GM18873 (cell line): ENCODE measurements at regions not wholly inside any gene's neighbourhood (a gene's known extent, or its start where the extent isn't known, plus 50 kb on each side); places are given as distances from the start of the nearest gene placed in this dataset.

Experiments used
- ATAC-seq: cut with Tn5 transposase; IDR thresholded peaks from one replicate; pipeline ENCODE4 v1.9.1; 2021; ENCODE audit warnings: mild to moderate bottlenecking, moderate library complexity, moderate number of reproducible peaks; ENCODE audit not compliant: unreplicated experiment, low FRiP score

- ATAC-seq, result no peak
Measured at GRCh38 chr10:78262860-78263259, 229.2 kb downstream of the RPS24 start.

- ATAC-seq, result no peak
Measured at GRCh38 chr10:78263521-78263988, 229.9 kb downstream of the RPS24 start.

DNA sequence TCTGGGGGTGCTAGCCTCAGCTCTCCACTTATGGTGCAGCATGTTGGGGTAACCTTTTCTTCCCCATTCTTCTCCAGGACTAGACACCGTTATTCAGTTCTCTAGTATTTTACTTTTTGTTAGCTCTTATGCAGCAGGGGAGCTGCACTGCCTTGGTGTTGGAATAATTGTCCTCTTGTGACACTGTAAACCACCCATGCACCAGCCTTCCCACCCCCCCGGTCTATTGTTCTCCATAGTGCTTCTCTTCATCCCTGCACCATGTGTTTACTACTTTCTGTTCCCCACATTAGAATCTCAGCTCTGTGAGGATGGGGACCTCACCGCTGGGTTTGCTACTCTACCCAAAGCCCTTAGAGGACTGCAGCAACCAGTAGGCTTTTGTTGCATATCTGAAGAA, 230.7 kb downstream of the RPS24 start:
- ATAC-seq, result no peak

- no peak for ATAC-seq
Measured at GRCh38 chr10:78266741-78267469, 233.2 kb downstream of the RPS24 start.

- ATAC-seq, result no peak
Measured at GRCh38 chr10:78267598-78267997, 233.9 kb downstream of the RPS24 start.

- no peak for ATAC-seq
Measured at GRCh38 chr10:78269060-78269459, 235.4 kb downstream of the RPS24 start.

DNA sequence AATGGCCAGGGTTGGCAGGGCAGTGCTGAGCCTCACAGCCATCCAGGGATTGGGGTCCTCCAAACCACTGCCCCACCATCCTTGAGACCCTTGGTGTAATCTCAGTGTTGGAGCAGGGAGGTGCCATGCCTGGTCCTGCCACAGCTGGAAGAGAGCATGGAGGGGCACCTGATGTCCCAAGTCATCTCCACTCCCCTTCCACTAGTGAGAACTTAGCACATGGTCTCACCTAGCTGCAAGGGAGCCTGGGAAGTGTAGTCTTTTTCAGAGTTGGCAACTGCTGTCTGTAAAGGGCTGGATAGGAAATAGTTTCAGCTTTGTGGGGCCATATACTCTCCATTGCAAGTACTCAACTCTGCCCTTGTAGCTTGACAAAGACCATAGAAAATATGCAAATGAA, 238.7 kb downstream of the RPS24 start:
- no peak for ATAC-seq

DNA sequence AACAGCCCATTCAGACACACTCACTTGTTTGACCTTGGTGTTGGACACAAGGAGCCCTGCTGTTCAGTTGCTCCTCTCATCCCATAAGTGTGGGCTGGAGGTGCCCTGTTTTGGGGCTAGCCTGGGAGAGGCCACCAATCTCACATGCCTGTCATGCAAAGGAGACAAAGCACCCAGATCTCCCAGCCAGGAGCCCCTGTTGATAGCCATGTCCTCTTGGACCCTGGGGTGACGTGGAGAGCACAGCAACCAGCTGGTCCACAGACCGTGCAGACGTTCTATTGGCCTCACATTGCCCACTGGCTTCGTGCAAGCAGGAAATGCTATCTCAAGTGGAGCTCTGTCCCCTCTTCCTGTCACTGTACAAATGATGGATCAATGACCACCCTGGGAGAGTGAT, 240.8 kb downstream of the RPS24 start:
- no peak for ATAC-seq

- no peak for ATAC-seq
Measured at GRCh38 chr10:78276139-78276538, 242.5 kb downstream of the RPS24 start.

- ATAC-seq, result no peak
Measured at GRCh38 chr10:78277314-78278057, 243.8 kb downstream of the RPS24 start.

DNA sequence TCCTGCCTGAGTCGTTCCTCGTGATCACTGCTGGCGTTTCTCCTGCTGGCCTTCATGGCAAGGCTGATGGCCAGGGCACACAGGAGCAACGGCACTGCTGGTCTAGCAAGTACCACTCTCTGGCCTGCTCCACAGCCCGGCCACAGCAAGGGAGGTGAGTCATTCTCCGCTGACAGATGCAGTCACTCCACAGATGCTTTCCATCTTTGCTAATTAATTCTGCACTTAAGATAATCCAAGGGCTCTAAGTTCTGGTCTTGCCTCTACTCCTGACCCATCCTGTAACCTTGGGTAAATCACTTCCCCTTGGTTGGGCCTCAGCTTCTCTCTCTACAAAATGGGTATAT, 244.4 kb downstream of the RPS24 start:
- no peak for ATAC-seq

GRCh38 chr10:78279756-78280155, 246.1 kb downstream of the RPS24 start:
- ATAC-seq, result no peak

DNA sequence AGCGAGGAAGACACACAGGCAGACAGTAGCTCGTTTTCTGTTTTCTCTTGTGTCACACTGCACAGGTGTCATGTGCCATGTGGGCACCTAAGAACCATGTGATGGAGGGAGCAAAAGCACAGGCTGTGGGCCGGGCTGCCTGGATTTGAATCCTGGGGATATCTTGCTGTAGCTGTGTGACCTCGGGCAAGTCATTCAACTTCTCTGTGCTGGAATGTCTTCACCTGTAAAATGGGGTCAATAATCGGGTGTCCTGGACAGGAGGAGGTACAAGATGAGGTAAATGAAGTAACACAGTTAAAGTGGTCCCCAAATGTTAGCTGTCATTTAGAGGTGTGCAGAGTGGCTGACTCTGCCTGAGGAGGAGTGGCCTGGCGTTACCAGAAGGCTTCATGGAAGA, 246.9 kb downstream of the RPS24 start:
- no peak for ATAC-seq

- ATAC-seq, result no peak
Measured at GRCh38 chr10:78281627-78282026, 248.0 kb downstream of the RPS24 start.

DNA sequence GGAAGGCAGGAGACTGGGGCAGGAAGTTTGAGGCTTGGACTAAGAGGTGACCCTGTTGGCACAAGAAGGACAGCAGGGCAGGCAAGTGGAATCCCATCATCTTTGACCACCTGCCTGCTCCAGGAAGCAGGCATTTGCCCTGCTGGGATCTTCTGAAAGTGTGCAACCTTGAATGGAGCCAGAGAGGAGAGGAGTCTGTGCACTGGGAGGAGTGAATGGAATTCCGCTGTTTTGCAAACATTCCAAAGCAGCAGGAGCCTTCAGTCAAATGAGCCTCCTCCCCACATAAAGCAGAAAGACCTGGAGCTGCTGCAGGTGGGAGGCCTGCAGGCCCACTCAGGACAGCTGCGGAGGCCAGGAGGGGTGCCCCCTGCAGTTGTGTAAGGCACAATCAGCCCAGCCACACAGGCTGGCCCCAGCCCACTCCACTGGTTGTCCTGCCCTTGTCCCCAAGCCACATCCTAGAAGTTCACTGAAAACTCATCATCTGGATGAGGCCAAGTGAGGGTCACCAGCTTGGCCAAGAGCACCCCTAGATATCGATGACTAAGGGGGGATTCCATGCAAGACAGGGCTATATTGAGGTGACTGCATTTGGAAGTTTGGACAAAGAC, 249.5 kb downstream of the RPS24 start:
- ATAC-seq, result no peak

- ATAC-seq, result no peak
Measured at GRCh38 chr10:78284381-78284780, 250.7 kb downstream of the RPS24 start.

DNA sequence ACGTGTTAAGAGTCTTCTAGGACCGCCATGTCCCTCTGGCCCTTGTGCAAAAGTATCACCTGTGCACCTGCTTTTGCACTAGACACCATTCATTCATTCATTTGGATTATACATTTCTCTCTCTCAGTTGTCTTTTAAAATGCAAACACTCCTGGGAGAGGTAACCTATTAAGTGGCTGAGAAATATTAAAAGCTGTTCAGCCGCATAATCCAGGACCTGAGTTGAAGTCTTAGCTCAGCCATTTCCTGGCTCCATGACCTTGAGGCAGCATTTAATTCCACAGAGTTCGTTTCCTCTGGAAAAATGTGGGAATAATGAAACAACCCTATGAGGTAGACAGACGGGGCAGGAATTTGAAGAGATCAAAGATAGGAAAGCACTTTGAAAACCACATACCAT, 251.6 kb downstream of the RPS24 start:
- ATAC-seq, result no peak

DNA sequence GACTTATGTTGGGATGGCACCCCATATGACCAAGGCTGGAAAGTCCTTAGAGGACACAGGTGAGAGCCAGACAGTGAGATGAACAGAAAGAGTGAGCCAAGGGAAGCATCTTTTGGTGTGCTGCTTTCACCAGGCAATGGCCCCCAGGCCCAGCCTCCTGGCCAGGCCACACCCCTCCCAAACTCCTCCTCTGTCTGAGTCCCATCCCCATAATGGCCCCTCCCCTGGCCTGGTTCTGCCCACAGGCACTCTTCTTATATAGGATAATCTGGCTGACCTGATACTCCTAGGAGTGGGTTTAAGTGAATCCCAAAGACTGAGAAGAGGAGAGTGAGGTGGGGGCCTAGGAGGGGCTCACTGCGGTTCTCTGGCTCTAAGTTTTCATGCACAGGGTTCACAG, 252.5 kb downstream of the RPS24 start:
- ATAC-seq, result no peak

- no peak for ATAC-seq
Measured at GRCh38 chr10:78286668-78287067, 253.0 kb downstream of the RPS24 start.

- no peak for ATAC-seq
Measured at GRCh38 chr10:78287618-78288017, 254.0 kb downstream of the RPS24 start.

GRCh38 chr10:78288663-78289062, 255.0 kb downstream of the RPS24 start:
- ATAC-seq, result no peak
